AG04449 (cell line): ENCODE measurements at regions not wholly inside any gene's neighbourhood (a gene's known extent, or its start where the extent isn't known, plus 50 kb on each side); places are given as distances from the start of the nearest gene placed in this dataset.

Source experiments
- CTCF ChIA-PET: fragments of 350-600 bp; formaldehyde crosslinking; extraction: SDS; loops from one replicate; lab custom pipeline; 2021; ENCODE audit warnings: antibody characterized with exemption; lab: Yijun Ruan, JAX
- POLR2A ChIA-PET: fragments of 400-600, 350-600 bp; formaldehyde crosslinking; extraction: SDS; loops from one replicate; lab custom pipeline; 2020; ENCODE audit warnings: antibody characterized with exemption, inconsistent platforms; lab: Yijun Ruan, JAX
- DNase-seq: peaks from one replicate; pipeline ENCODE4 v3.0.0-alpha.2; 2010; ENCODE audit warnings: low read depth, low spot score
- H3K4me3 ChIP-seq: 2 replicates; pipeline ENCODE4 v1.5.1; 2011; ENCODE audit warnings: low read depth, mild to moderate bottlenecking, control low read depth, low read length
- TF ChIP-seq, protein P1 (sequence below): IDR thresholded peaks from one replicate; pipeline ENCODE4 v1.5.1; 2011; ENCODE audit warnings: mild to moderate bottlenecking, moderate library complexity, low read length, control low read depth, inconsistent platforms; ENCODE audit not compliant: insufficient read depth; ENCODE audit errors: missing control alignments

DNA sequence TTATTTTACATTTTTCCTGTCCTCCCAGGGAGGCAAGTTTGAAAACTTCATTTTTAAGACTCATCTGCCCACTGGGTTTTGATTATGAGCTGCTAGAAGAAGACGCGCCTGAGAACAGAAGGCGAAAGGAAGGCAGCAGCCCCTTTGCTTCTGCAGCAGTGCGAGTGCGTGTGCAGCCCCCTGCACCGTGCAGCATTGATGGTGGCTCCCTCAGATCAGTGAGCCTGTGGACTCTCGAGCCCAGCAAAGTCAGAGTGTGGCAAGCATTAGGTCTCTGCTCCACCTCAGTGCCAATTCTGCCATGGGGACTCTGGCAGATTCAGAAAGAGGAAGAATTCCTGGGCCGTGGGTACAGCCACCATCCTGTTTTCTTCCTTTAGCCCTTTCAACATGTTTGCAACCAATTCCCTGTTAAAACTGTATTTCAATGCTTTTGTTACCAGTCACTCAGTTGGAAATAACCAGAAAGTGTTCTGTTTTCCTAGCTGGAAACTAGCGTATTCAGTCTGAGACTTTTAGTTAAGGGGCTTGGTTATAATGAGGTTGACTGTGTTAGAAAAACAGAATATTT lies 134.8 kb upstream of the OGFRL1 start:
- CTCF ChIA-PET: no interaction called here

DNA sequence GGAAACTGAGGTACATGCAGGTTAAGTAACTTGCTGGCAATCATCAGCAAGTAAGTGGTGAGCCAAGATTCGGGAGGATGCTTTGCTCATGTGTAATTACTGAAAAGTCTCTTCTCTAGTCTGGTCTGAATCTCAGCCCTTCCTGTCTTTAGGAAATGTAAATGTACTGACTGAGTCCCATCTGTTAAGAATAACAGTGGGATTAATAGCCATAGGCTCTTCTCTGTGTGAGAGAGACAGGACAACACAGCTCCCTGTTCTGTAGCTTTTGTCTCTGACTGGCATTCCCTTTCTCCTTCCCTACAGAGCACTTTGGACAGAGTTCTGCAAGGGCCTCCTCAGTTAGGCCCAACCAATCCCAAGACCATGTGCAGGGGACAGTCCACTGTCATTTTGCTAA lies 131.3 kb upstream of the OGFRL1 start:
- TF ChIP-seq, protein P1, sequence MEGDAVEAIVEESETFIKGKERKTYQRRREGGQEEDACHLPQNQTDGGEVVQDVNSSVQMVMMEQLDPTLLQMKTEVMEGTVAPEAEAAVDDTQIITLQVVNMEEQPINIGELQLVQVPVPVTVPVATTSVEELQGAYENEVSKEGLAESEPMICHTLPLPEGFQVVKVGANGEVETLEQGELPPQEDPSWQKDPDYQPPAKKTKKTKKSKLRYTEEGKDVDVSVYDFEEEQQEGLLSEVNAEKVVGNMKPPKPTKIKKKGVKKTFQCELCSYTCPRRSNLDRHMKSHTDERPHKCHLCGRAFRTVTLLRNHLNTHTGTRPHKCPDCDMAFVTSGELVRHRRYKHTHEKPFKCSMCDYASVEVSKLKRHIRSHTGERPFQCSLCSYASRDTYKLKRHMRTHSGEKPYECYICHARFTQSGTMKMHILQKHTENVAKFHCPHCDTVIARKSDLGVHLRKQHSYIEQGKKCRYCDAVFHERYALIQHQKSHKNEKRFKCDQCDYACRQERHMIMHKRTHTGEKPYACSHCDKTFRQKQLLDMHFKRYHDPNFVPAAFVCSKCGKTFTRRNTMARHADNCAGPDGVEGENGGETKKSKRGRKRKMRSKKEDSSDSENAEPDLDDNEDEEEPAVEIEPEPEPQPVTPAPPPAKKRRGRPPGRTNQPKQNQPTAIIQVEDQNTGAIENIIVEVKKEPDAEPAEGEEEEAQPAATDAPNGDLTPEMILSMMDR: no peak
- no peak overlapping the region for H3K4me3 ChIP-seq
- DNase-seq: no peak
- ChIA-PET CTCF (no interaction called here), POLR2A (no interaction called here)

More for the DNA sequence above, 134.8 kb upstream of the OGFRL1 start:
- DNase-seq: no peak
- TF ChIP-seq, protein P1: no peak
- POLR2A ChIA-PET: no interaction called here
- no peak overlapping the region for H3K4me3 ChIP-seq

DNA sequence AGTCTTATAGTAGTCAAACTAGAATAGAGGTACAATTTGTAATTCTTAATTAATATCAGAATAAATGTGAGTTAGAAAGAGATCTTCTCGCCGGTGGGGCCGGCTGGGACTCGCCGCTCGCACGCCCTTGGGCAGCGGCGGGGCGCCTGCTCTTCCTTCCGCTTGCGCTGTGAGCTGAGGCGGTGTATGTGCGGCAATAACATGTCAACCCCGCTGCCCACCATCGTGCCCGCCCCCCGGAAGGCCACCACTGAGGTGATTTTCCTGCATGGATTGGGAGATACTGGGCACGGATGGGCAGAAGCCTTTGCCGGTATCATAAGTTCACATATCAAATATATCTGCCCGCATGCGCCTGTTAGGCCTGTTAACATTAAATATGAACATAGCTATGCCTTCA lies 123.7 kb upstream of the OGFRL1 start:
- ChIA-PET CTCF (interaction anchor here (0.8 kb wide), 1 partner anchor 209 kb away, joined by 3 read pairs; no protein-coding TSS in a partner anchor), POLR2A (no interaction called here)
- TF ChIP-seq, protein P1: no peak
- DNase-seq: no peak
- no peak overlapping the region for H3K4me3 ChIP-seq

DNA sequence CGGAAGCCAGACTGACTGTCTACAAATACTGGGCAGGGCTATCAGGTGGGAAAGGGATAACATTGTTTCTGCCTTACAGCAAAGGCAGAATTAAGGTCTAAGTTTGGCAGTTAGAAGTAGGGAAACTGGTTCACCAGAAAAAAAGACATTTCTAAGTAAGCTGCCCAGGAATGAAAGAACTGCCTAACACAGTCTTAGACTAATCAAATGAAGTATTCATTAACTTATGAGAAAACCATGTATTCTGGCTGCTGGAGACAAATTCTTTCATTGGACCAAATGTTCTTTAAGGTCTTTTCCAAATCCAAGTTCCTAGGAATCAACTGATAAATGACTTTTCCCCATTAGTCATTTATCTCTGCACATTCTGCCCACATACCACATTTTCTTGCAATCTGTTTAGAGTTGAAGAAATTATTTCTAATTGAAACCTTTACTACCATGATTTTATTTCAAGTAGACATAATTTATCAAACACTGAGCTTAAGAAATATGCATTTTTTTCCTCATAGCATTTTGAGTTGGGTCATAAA lies 120.3 kb upstream of the OGFRL1 start:
- POLR2A ChIA-PET: no interaction called here
- DNase-seq: no peak
- no peak overlapping the region for H3K4me3 ChIP-seq
- TF ChIP-seq, protein P1: no peak
- CTCF ChIA-PET: no interaction called here

DNA sequence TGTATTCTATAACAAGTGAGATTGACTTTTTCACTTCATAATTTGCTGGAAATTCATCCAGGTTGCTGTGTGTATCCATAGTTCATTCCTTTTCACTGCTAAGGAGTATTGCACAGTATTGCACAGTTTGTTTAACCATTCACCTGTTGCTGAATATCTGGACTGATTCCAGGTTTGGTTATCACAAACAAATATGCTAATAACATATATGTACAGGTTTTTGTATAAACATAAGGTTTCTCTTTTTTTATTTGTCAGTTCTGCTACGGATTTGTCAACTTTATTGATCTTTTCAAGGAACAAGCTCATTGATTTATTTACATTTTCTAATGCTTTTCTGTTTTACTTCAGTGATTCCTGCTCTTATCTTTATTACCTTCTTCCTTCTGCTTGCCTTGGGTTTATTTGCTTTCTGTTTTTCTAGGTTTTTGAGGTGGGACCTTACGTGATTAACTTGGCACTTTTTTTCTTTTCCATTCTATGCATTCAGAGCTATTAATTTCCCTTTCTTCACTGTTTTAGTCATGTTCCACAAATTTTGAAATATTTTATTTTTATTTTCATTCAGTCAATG lies 117.0 kb upstream of the OGFRL1 start:
- H3K4me3 ChIP-seq: no peak overlapping the region
- ChIA-PET CTCF (no interaction called here), POLR2A (no interaction called here)
- TF ChIP-seq, protein P1: no peak
- DNase-seq: no peak

DNA sequence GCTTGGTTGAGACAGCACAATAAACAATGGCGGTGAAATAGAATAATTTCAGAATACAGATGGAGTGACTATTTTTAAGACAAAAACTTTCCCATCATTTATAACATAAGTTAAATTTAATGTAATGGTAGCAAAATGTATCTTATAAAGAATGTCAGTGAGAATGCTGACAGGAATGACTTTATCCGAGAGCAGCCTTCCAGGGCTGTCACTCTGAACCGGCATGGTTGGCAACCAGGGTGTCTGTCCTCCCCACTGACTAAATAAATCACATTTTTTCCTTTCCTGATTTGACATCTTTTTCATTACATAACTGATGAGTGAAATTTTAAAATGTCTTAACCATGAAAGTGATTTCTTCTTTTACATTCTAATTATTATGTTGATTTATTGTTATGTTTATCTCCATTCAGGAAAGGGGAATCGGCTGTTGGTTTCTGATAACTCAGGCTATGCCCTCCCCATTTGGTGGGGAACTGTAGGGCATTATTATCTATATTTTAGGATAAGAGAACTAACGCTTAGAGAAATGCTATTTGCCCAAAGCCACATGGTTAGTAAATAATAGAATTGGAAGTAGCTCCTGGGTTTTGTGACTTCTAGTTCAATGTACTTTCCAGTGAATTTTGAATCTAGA lies 109.2 kb upstream of the OGFRL1 start:
- ChIA-PET POLR2A (no interaction called here), CTCF (interaction anchor here (1.9 to 3.0 kb wide), 1 partner anchor 11 kb away, joined by 11 to 14 read pairs; no protein-coding TSS in a partner anchor)
- DNase-seq: no peak
- H3K4me3 ChIP-seq: no peak overlapping the region
- TF ChIP-seq, protein P1: no peak
